ENCODE measurements at regions not wholly inside any gene's neighbourhood (a gene's known extent, or its start where the extent isn't known, plus 50 kb on each side); places are given as distances from the start of the nearest gene placed in this dataset.

GRCh38 chr18:11533513-11533890 is 75.9 kb upstream of the SLC35G4 start:
- TF ChIP-seq MAX (IDR thresholded peaks at IDR 0.05) (no peak), CTCF (IDR thresholded peaks at IDR 0.05; ENCODE audit: low read depth, low read length, missing input control) (no peak), NR2F2 (IDR thresholded peaks at IDR 0.05) (no peak), REST (IDR thresholded peaks at IDR 0.05) (no peak), SP1 (IDR thresholded peaks at IDR 0.05) (no peak), JUND (IDR thresholded peaks at IDR 0.05) (no peak), YY1 (IDR thresholded peaks at IDR 0.05) (no peak), ZBTB33 (IDR thresholded peaks at IDR 0.05) (no peak), ATF3 (IDR thresholded peaks at IDR 0.05) (no peak), GABPA (IDR thresholded peaks at IDR 0.05 in 1 of 2, conservative IDR thresholded peaks at IDR 0.05 in 1 of 2) (no peak), TAF1 (conservative IDR thresholded peaks at IDR 0.05) (no peak), RAD21 (IDR thresholded peaks at IDR 0.05) (no peak), FOXA1 (IDR thresholded peaks at IDR 0.05) (no peak)

Data from liver (tissue), 3 donors.